SK-N-SH treated with all-trans-retinoic acid at 6 μM for 48 hours (cell line): ENCODE measurements at regions not wholly inside any gene's neighbourhood (a gene's known extent, or its start where the extent isn't known, plus 50 kb on each side); places are given as distances from the start of the nearest gene placed in this dataset.

Experiments
- ARNTL ChIP-seq: fragments of 450-650 bp; formaldehyde crosslinking; IDR thresholded peaks from 2 replicates; pipeline ENCODE4 v1.5.0; 2020; ENCODE audit warnings: low read depth, mild to moderate bottlenecking, moderate library complexity, borderline replicate concordance
- BACH2 ChIP-seq: fragments of 250-450 bp; sonication (Bioruptor Pico); IDR thresholded peaks from 2 replicates; pipeline ENCODE4 v1.9.0; 2021; ENCODE audit warnings: mild to moderate bottlenecking, borderline replicate concordance
- CSDC2 ChIP-seq: fragments of 250-450 bp; sonication (Bioruptor Pico); IDR thresholded peaks from 2 replicates; pipeline ENCODE4 v1.5.0; 2020; ENCODE audit warnings: mild to moderate bottlenecking, moderate library complexity
- ESRRG ChIP-seq: fragments of 250-450 bp; sonication (Bioruptor Pico); IDR thresholded peaks from 2 replicates; pipeline ENCODE4 v1.6.1; 2021; ENCODE audit warnings: mild to moderate bottlenecking
- OSR1 ChIP-seq: fragments of 250-450 bp; sonication (Bioruptor Pico); IDR thresholded peaks from 2 replicates; pipeline ENCODE4 v1.8.0; 2022; ENCODE audit warnings: moderate library complexity, mild to moderate bottlenecking, inconsistent platforms
- PPARA ChIP-seq: fragments of 250-450 bp; sonication (Bioruptor Pico); IDR thresholded peaks from 2 replicates; pipeline ENCODE4 v1.5.0; 2020; ENCODE audit warnings: mild to moderate bottlenecking, borderline replicate concordance
- RARB ChIP-seq: fragments of 250-450 bp; sonication (Bioruptor Pico); IDR thresholded peaks from 2 replicates; pipeline ENCODE4 v1.8.0; 2021; ENCODE audit warnings: mild to moderate bottlenecking, moderate library complexity
- ZC3H10 ChIP-seq: fragments of 250-450 bp; sonication (Bioruptor Pico); IDR thresholded peaks from 2 replicates; pipeline ENCODE4 v1.5.1; 2021; ENCODE audit warnings: mild to moderate bottlenecking, moderate library complexity
- ZFP3 ChIP-seq: fragments of 250-450 bp; sonication (Bioruptor Pico); IDR thresholded peaks from 2 replicates; pipeline ENCODE4 v1.5.0; 2020; ENCODE audit warnings: mild to moderate bottlenecking, moderate library complexity
- TF ChIP-seq, protein P1 (sequence below): fragments of 250-450 bp; sonication (Bioruptor Pico); IDR thresholded peaks from 2 replicates; pipeline ENCODE4 v1.8.0; 2020; ENCODE audit warnings: mild to moderate bottlenecking, moderate library complexity, borderline replicate concordance
- TF ChIP-seq, protein P2 (sequence below): fragments of 250-450 bp; sonication (Bioruptor Pico); IDR thresholded peaks from 2 replicates; pipeline ENCODE4 v1.5.0; 2020; ENCODE audit warnings: mild to moderate bottlenecking, moderate library complexity

DNA sequence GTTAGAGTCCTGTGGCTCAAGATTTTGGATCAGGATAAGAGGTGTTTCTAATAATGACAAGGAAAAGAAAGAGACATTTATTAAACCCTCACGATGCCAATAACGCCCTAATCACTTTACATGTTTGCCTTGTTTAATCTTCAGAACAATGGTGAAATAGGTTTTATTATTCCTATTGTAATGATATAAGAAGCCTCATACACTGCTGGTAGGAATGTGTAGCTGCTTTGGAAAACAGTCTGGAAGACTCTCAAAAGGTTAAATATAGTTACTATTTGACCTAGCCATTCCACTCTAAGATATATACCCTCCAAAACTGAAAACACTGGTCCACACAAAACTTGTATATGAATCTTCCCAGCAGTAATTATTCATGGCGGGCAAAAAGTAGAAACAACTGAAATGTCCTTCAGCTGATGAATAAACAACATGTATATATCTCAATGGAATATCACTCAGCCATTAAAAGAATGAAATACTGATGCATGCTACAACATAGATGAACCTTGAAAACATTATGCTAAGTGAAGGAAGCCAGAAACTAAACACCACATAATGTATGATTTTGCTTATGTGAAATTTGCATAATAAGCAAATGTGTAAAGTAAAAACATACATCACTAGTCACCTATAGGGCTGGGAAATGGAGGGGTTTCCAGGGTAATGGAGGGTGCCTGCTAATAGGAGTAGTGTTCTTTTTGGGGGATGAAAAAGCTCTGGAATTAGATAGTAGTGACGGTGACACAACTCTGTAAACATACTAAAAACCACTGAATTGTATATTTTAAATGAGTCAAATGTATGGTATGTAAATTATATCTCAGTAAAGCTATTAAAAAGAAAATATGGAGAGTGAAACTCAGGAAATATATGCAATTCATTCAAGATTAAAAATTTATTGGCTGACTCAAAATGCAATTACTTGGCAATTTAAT, 76.9 kb upstream of the ANK3 start:
- TF ChIP-seq ESRRG (no peak), ZFP3 (CRISPR knock-in tag) (no peak), ARNTL (CRISPR knock-in tag) (no peak), PPARA (no peak), OSR1 (no peak), ZC3H10 (CRISPR knock-in tag) (no peak), RARB (CRISPR knock-in tag) (no peak), BACH2 (no peak), CSDC2 (no peak)
- TF ChIP-seq, protein P1, sequence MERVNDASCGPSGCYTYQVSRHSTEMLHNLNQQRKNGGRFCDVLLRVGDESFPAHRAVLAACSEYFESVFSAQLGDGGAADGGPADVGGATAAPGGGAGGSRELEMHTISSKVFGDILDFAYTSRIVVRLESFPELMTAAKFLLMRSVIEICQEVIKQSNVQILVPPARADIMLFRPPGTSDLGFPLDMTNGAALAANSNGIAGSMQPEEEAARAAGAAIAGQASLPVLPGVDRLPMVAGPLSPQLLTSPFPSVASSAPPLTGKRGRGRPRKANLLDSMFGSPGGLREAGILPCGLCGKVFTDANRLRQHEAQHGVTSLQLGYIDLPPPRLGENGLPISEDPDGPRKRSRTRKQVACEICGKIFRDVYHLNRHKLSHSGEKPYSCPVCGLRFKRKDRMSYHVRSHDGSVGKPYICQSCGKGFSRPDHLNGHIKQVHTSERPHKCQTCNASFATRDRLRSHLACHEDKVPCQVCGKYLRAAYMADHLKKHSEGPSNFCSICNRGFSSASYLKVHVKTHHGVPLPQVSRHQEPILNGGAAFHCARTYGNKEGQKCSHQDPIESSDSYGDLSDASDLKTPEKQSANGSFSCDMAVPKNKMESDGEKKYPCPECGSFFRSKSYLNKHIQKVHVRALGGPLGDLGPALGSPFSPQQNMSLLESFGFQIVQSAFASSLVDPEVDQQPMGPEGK (CRISPR knock-in tag), result no peak
- TF ChIP-seq, protein P2, sequence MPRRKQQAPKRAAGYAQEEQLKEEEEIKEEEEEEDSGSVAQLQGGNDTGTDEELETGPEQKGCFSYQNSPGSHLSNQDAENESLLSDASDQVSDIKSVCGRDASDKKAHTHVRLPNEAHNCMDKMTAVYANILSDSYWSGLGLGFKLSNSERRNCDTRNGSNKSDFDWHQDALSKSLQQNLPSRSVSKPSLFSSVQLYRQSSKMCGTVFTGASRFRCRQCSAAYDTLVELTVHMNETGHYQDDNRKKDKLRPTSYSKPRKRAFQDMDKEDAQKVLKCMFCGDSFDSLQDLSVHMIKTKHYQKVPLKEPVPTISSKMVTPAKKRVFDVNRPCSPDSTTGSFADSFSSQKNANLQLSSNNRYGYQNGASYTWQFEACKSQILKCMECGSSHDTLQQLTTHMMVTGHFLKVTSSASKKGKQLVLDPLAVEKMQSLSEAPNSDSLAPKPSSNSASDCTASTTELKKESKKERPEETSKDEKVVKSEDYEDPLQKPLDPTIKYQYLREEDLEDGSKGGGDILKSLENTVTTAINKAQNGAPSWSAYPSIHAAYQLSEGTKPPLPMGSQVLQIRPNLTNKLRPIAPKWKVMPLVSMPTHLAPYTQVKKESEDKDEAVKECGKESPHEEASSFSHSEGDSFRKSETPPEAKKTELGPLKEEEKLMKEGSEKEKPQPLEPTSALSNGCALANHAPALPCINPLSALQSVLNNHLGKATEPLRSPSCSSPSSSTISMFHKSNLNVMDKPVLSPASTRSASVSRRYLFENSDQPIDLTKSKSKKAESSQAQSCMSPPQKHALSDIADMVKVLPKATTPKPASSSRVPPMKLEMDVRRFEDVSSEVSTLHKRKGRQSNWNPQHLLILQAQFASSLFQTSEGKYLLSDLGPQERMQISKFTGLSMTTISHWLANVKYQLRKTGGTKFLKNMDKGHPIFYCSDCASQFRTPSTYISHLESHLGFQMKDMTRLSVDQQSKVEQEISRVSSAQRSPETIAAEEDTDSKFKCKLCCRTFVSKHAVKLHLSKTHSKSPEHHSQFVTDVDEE (CRISPR knock-in tag), result no peak
